GM23248 (cell line): ENCODE measurements at regions not wholly inside any gene's neighbourhood (a gene's known extent, or its start where the extent isn't known, plus 50 kb on each side); places are given as distances from the start of the nearest gene placed in this dataset.

Experiments used
- EZH2 ChIP-seq: fragments of 200-600 bp; sonication (generic); IDR thresholded peaks from 2 replicates; pipeline ENCODE4 v1.6.1; 2018; ENCODE audit warnings: antibody characterized with exemption, mild to moderate bottlenecking; ENCODE audit not compliant: insufficient read depth, poor library complexity, severe bottlenecking
- EZH2phosphoT487 ChIP-seq: fragments of 200-600 bp; sonication (generic); IDR thresholded peaks from 2 replicates; pipeline ENCODE4 v1.6.1; 2018; ENCODE audit warnings: antibody characterized with exemption, moderate library complexity, mild to moderate bottlenecking, low read depth; ENCODE audit not compliant: insufficient read depth

DNA sequence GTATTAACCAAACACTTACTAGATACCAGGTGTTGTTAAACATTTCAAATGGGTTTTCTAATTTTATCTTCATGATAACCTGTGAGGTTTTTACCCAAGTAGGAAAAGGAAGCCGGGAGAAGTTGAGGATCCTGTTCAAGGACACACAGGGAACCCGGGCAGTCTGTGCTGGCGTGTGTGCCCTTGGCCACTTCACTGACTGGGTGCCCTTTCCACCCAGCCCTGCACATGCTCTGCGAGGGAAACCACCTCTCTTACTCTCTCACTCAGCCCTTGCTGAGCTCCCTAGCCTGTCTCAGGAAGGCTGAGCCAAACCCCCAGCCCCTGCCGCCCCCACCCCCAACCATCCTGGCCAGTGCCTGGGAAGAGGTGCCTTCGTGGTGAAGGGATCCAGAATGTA, 51.8 kb downstream of the TEX44 start:
- TF ChIP-seq EZH2 (no peak), EZH2phosphoT487 (no peak)
